CD4-positive, alpha-beta T cell (primary cell): ENCODE measurements at regions not wholly inside any gene's neighbourhood (a gene's known extent, or its start where the extent isn't known, plus 50 kb on each side); places are given as distances from the start of the nearest gene placed in this dataset.

ENCODE experiments used
- ATAC-seq: fragments of 200-7000 bp; cut with Tn5 transposase; one replicate; pipeline ENCODE4 v1.10.0; 2022; ENCODE audit warnings: mild to moderate bottlenecking; ENCODE audit not compliant: poor library complexity
- CTCF ChIA-PET: fragments of 350-600 bp; sonication (Branson Sonifier 250); formaldehyde crosslinking; loops from one replicate; lab custom pipeline; 2021; ENCODE audit warnings: antibody characterized with exemption, inconsistent platforms; lab: Charles Lee
- POLR2A ChIA-PET: fragments of 350-600 bp; sonication (Branson Sonifier 250); formaldehyde crosslinking; loops from one replicate; lab custom pipeline; 2021; ENCODE audit warnings: antibody characterized with exemption, inconsistent platforms; lab: Charles Lee
- DNase-seq, 14 experiments: peaks; one replicate each; pipeline ENCODE4 v3.0.0-alpha.2; 2013 to 2020; ENCODE audit warnings: mixed read lengths in 2 of 14
- H3K27ac ChIP-seq, 2 donors: one replicate each; pipeline versions ENCODE4 v1.5.1 to v1.7.0; 2013; ENCODE audit warnings: low read length in 2 of 2, low read depth in 1 of 2, mild to moderate bottlenecking in 1 of 2
- H3K27me3 ChIP-seq, 2 experiments: 1 replicate in 1 of 2; 2 replicates in 1 of 2; pipeline versions ENCODE4 v1.6.1 to v1.7.0; 2013; ENCODE audit warnings: low read length in 2 of 2, control low read depth in 1 of 2, mild to moderate bottlenecking in 1 of 2, moderate library complexity in 1 of 2; ENCODE audit not compliant: insufficient read depth in 2 of 2, control insufficient read depth in 1 of 2
- H3K36me3 ChIP-seq: one replicate; pipeline ENCODE4 v1.6.1; 2013; ENCODE audit warnings: low read length, control low read depth; ENCODE audit not compliant: insufficient read depth
- H3K4me1 ChIP-seq: one replicate; pipeline ENCODE4 v1.6.1; 2013; ENCODE audit warnings: low read length, control low read depth; ENCODE audit not compliant: insufficient read depth
- H3K4me3 ChIP-seq: one replicate; pipeline ENCODE4 v1.5.1; 2013; ENCODE audit warnings: mild to moderate bottlenecking, low read length, moderate library complexity
- H3K9me3 ChIP-seq, 2 experiments: 1 replicate in 1 of 2; 2 replicates in 1 of 2; pipeline versions ENCODE4 v1.6.1 to v1.7.0; 2013; ENCODE audit warnings: low read length in 2 of 2, mild to moderate bottlenecking in 2 of 2, control low read depth in 1 of 2, moderate library complexity in 1 of 2; ENCODE audit not compliant: control insufficient read depth in 1 of 2, insufficient read depth in 1 of 2
- H3K27ac Mint-ChIP-seq: one replicate; pipeline ENCODE4 v1.8.0; 2020; ENCODE audit warnings: mixed read lengths
- H3K27me3 Mint-ChIP-seq: one replicate; pipeline ENCODE4 v1.8.0; 2021; ENCODE audit warnings: mixed read lengths
- H3K36me3 Mint-ChIP-seq: one replicate; pipeline ENCODE4 v1.8.0; 2021; ENCODE audit warnings: low read depth, mixed read lengths
- H3K4me1 Mint-ChIP-seq: one replicate; pipeline ENCODE4 v1.8.0; 2021; ENCODE audit warnings: low read depth, mixed read lengths
- H3K4me3 Mint-ChIP-seq: one replicate; pipeline ENCODE4 v1.8.0; 2020; ENCODE audit warnings: mild to moderate bottlenecking, mixed read lengths
- H3K9me3 Mint-ChIP-seq: one replicate; pipeline ENCODE4 v1.8.0; 2020; ENCODE audit warnings: mixed read lengths
- intact Hi-C, 2 experiments: fragments of 100-400 bp; cut with DNase I in 1 of 2; cut with micrococcal nuclease in 1 of 2; formaldehyde crosslinking; loops; one replicate each; pipeline versions ENCODE4 v1.15.1 to v1.9.0; 2023 to 2025; cut with DNase I, micrococcal nuclease
- TF ChIP-seq, protein P1 (sequence below): fragments of 200-600 bp; IDR thresholded peaks from one replicate; pipeline ENCODE4 v1.8.0; 2022; ENCODE audit warnings: antibody characterized with exemption, mild to moderate bottlenecking

DNA sequence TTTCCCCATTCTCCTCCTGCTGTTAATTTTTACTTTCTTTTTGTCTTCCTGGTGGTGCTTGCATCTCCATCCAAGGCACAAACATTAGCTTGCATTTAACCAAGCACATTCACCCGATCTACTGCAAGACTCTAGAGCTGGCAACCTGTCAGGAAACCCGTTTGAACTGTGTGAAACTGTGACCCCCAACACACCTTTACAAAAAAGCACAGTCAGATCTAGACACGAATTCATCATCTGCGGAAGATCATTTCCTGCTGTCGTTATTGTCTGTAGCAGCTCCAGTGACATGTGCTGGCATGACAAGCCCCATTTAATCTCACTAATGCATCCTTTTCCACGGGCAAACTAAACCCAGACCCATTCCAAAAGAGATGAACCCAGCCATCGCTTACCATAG, 340.5 kb downstream of the VRK1 start:
- H3K27ac Mint-ChIP-seq, result no peak overlapping the region
- CTCF ChIA-PET, result no interaction called here
- POLR2A ChIA-PET, result no interaction called here
- TF ChIP-seq, protein P1, sequence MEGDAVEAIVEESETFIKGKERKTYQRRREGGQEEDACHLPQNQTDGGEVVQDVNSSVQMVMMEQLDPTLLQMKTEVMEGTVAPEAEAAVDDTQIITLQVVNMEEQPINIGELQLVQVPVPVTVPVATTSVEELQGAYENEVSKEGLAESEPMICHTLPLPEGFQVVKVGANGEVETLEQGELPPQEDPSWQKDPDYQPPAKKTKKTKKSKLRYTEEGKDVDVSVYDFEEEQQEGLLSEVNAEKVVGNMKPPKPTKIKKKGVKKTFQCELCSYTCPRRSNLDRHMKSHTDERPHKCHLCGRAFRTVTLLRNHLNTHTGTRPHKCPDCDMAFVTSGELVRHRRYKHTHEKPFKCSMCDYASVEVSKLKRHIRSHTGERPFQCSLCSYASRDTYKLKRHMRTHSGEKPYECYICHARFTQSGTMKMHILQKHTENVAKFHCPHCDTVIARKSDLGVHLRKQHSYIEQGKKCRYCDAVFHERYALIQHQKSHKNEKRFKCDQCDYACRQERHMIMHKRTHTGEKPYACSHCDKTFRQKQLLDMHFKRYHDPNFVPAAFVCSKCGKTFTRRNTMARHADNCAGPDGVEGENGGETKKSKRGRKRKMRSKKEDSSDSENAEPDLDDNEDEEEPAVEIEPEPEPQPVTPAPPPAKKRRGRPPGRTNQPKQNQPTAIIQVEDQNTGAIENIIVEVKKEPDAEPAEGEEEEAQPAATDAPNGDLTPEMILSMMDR, result no peak
- H3K27me3 Mint-ChIP-seq, result no peaks in the 10 kb centered on the region
- Histone ChIP-seq H3K36me3 (no peaks in the 10 kb centered on the region), H3K4me3 (no peak overlapping the region), H3K9me3 (peaks cover 0 to 5% of the 10 kb centered on the region in 2 experiments), H3K4me1 (no peaks in the 10 kb centered on the region), H3K27me3 (no peaks in the 10 kb centered on the region), H3K27ac (no peak overlapping the region)
- H3K9me3 Mint-ChIP-seq, result peaks cover 4% of the 10 kb centered on the region
- H3K4me1 Mint-ChIP-seq, result peaks cover 4% of the 10 kb centered on the region
- no peaks in the 10 kb centered on the region for H3K36me3 Mint-ChIP-seq
- ATAC-seq, result no peak
- DNase-seq, result peak in 1 of 14 experiments; percentile 4
- intact Hi-C loops, result no loop called here
- H3K4me3 Mint-ChIP-seq, result peak overlapping the region; percentile 40

DNA sequence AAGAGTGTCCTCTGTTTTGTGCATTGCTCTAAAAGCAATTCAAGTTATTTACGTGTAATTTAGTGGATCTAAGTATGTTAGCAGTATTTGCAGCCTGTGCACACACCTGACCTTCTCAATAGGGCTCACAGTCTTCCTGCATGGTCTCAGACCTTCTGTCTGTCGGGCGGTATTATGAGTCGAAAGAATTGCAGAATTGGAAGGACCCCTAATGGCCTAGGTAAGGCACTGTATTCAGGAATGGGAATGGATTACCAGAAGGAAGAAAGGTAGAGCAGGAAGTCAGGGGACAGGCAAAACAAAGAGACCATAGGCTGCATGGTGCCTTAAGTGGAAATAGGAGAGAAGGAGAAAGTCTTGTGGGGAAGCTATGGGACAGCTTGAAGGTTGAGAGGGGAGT, 341.6 kb downstream of the VRK1 start:
- Histone ChIP-seq H3K36me3 (no peaks in the 10 kb centered on the region), H3K27me3 (no peaks in the 10 kb centered on the region), H3K4me3 (no peak overlapping the region), H3K27ac (no peak overlapping the region), H3K4me1 (no peaks in the 10 kb centered on the region), H3K9me3 (peaks cover 0 to 5% of the 10 kb centered on the region in 2 experiments)
- TF ChIP-seq, protein P1, result no peak
- ChIA-PET CTCF (no interaction called here), POLR2A (no interaction called here)
- Mint-ChIP-seq H3K27ac (no peak overlapping the region), H3K9me3 (peaks cover 4% of the 10 kb centered on the region), H3K27me3 (no peaks in the 10 kb centered on the region), H3K36me3 (no peaks in the 10 kb centered on the region), H3K4me3 (no peak overlapping the region), H3K4me1 (peaks cover 4% of the 10 kb centered on the region)
- DNase-seq, result no peak
- ATAC-seq, result no peak
- intact Hi-C loops, result no loop called here

DNA sequence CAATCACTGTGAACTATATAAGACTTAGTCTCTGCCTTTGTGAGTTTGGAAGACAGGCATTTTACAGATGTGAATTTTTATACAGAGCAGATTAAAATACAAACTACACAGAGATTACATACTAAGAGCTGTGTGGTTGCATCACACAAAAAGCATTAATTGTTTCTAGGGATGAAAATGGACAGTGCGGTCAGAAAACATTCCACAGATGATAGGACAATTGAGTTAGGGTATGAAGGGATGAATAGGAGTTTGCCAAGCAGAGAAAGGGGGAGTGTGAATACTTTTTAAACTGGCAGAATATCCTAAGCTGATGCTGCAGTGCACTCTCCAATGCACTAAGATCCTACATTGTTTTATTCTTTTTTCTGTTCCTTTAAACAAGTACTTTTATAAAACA, 345.8 kb downstream of the VRK1 start:
- Mint-ChIP-seq H3K9me3 (no peaks in the 10 kb centered on the region), H3K36me3 (no peaks in the 10 kb centered on the region), H3K27ac (no peak overlapping the region), H3K4me1 (no peaks in the 10 kb centered on the region), H3K27me3 (no peaks in the 10 kb centered on the region), H3K4me3 (no peak overlapping the region)
- ATAC-seq (no peak), DNase-seq (no peak)
- ChIA-PET POLR2A (no interaction called here), CTCF (no interaction called here)
- Histone ChIP-seq H3K36me3 (no peaks in the 10 kb centered on the region), H3K4me1 (no peaks in the 10 kb centered on the region), H3K9me3 (no peaks in the 10 kb centered on the region), H3K4me3 (no peak overlapping the region), H3K27ac (no peak overlapping the region), H3K27me3 (no peaks in the 10 kb centered on the region)
- intact Hi-C loops, result no loop called here
- TF ChIP-seq, protein P1, result no peak
